ENCODE measurements at regions not wholly inside any gene's neighbourhood (a gene's known extent, or its start where the extent isn't known, plus 50 kb on each side); places are given as distances from the start of the nearest gene placed in this dataset.

- ATAC-seq (replicated peaks in 1 of 2) (no peak), DNase-seq (no peak)
- H3K27ac Mint-ChIP-seq, result no peak overlapping the region
- peaks cover 4 to 6% of the 10 kb centered on the region in 2 donors for H3K9me3 Mint-ChIP-seq
- H3K36me3 Mint-ChIP-seq (ENCODE audit: insufficient read depth in 2 of 2), result no peaks in the 10 kb centered on the region
- no peaks in the 10 kb centered on the region for H3K27me3 Mint-ChIP-seq (ENCODE audit: low read depth)
- no peaks in the 10 kb centered on the region for H3K4me1 Mint-ChIP-seq (ENCODE audit: low read depth)
- H3K4me3 Mint-ChIP-seq, result no peak overlapping the region
These were observed 698.5 kb downstream of the KCNA4 start for GRCh38 chr11:29318134-29318845.

GRCh38 chr11:29317694-29318093 lies 699.1 kb downstream of the KCNA4 start:
- no peaks in the 10 kb centered on the region for H3K4me1 Mint-ChIP-seq (ENCODE audit: low read depth)
- H3K27me3 Mint-ChIP-seq (ENCODE audit: low read depth), result no peaks in the 10 kb centered on the region
- no peak overlapping the region for H3K27ac Mint-ChIP-seq
- DNase-seq (no peak), ATAC-seq (replicated peaks in 1 of 2) (no peak)
- H3K9me3 Mint-ChIP-seq, result peaks cover 4 to 8% of the 10 kb centered on the region in 2 donors
- no peaks in the 10 kb centered on the region for H3K36me3 Mint-ChIP-seq (ENCODE audit: insufficient read depth in 2 of 2)
- H3K4me3 Mint-ChIP-seq, result no peak overlapping the region

DNA sequence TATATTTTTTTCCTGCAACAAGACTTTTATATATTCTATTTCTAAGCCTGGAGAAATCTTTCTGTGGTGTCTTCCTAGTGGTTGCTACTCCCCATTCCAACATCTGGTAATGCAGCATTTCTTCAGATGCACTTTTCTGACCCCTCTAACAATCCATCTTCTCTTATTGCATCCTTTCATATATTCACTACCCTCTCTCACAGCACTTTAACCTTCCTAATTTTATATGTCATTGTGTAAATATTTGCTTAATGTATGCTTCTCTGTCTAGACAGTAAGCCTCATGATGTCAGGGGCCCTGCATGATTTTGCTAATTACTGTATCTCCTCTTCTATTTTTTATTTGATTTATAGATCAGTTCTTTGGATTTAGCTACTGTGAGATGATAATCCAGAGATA lies 701.6 kb downstream of the KCNA4 start:
- Mint-ChIP-seq H3K27me3 (ENCODE audit: low read depth) (no peaks in the 10 kb centered on the region), H3K4me1 (ENCODE audit: low read depth) (no peaks in the 10 kb centered on the region), H3K36me3 (ENCODE audit: insufficient read depth in 2 of 2) (no peaks in the 10 kb centered on the region), H3K4me3 (no peak overlapping the region), H3K9me3 (peaks cover 4 to 14% of the 10 kb centered on the region in 2 donors), H3K27ac (no peak overlapping the region)
- DNase-seq, result no peak
- ATAC-seq (replicated peaks in 1 of 2), result no peak

DNA sequence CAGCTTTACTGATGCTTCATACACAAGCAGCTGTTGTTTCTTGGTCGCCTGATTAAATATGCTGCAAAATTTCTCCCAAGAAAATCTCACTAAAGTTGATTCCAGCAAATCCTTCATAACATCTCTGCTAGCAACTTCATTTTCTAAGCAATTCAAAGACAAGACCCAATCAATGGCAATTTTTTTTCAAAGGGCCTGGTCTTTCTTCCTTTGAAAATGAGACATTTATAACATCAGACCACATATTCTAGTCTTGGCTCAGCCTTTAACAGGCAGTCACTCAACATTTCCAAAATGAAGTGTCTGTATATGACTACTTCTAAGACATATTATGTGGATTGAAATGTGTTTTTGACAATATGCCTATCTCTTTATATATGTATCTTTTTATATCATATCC lies 702.6 kb downstream of the KCNA4 start:
- no peak for ATAC-seq (replicated peaks in 1 of 2)
- no peak overlapping the region for H3K27ac Mint-ChIP-seq
- H3K36me3 Mint-ChIP-seq (ENCODE audit: insufficient read depth in 2 of 2), result no peaks in the 10 kb centered on the region
- DNase-seq, result no peak
- H3K4me3 Mint-ChIP-seq, result no peak overlapping the region
- peaks cover 4 to 14% of the 10 kb centered on the region in 2 donors for H3K9me3 Mint-ChIP-seq
- H3K4me1 Mint-ChIP-seq (ENCODE audit: low read depth), result no peaks in the 10 kb centered on the region
- H3K27me3 Mint-ChIP-seq (ENCODE audit: low read depth), result no peaks in the 10 kb centered on the region

DNA sequence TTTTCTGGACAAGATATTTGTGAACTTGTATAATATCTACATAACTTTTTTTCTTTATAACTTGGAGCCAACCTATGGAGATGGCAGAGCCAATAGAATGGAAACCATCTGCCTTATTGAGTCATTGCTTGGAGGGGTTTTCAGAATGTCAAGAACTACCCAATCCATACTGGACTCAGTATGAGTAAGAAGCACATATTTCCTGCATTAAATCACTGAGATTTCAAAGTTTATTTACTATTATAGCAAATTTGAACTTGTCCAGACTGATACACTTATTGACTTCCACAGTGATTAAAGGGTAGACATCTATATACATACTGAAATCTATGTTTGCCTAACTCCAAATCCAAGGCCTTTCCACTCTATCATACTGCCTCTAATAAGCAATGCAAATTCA lies 704.0 kb downstream of the KCNA4 start:
- H3K27me3 Mint-ChIP-seq (ENCODE audit: low read depth), result no peaks in the 10 kb centered on the region
- no peak for ATAC-seq (replicated peaks in 1 of 2)
- H3K9me3 Mint-ChIP-seq, result peaks cover 4 to 14% of the 10 kb centered on the region in 2 donors
- no peak overlapping the region for H3K4me3 Mint-ChIP-seq
- H3K27ac Mint-ChIP-seq, result no peak overlapping the region
- no peaks in the 10 kb centered on the region for H3K4me1 Mint-ChIP-seq (ENCODE audit: low read depth)
- H3K36me3 Mint-ChIP-seq (ENCODE audit: insufficient read depth in 2 of 2), result no peaks in the 10 kb centered on the region
- DNase-seq, result no peak

DNA sequence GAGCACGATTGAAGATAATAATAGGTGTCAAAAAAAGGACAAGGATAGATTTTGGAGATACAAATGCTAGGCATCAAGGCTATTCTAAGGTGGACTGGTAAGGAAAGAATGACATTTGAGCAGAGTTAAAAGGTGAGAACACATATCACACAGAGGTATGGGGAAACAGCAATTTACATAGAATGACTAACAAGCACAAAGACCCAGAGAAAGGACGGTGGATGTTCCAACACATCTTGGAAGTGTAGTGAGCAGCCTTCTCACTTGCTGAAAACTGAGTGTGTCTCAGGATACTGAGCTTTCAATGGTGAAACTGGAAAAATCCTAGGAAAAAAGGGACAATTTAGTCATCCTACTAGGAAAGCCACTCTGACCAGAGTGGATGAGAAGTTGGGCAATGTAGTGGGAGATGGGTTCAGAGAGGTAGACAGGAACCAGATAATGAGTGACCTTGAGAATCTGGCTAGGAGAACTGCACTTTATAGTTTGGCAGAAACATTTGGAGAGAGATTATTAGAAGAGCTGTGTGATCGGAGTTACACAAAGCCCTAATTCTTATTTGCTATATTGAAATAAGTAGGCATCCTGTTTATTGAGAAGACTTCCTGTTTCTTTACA lies 706.0 kb downstream of the KCNA4 start:
- no peak overlapping the region for H3K27ac Mint-ChIP-seq
- H3K36me3 Mint-ChIP-seq (ENCODE audit: insufficient read depth in 2 of 2), result peaks cover 0 to 2% of the 10 kb centered on the region in 2 donors
- H3K4me1 Mint-ChIP-seq (ENCODE audit: low read depth), result no peaks in the 10 kb centered on the region
- H3K9me3 Mint-ChIP-seq, result peaks cover 4 to 15% of the 10 kb centered on the region in 2 donors
- no peak overlapping the region for H3K4me3 Mint-ChIP-seq
- DNase-seq, result no peak
- no peaks in the 10 kb centered on the region for H3K27me3 Mint-ChIP-seq (ENCODE audit: low read depth)
- no peak for ATAC-seq (replicated peaks in 1 of 2)

DNA sequence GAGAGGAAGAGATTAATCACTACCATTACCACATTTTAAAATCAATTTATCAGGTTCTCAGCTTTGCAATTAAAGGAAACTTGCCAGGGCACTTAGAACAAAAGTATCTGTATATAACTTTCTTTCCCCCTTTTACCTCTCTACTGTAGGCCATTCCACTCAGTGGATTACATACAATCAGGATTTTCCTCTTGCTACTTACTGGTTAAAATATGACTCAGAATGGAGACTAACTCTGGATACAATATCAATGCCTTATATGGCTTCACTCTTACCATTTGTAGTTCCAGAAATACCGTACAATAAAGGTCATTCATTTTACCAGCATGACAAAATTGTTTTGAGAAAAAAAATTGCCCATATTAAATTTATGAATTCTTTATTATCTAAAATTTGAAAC lies 706.8 kb downstream of the KCNA4 start:
- peaks cover 0 to 2% of the 10 kb centered on the region in 2 donors for H3K36me3 Mint-ChIP-seq (ENCODE audit: insufficient read depth in 2 of 2)
- no peaks in the 10 kb centered on the region for H3K27me3 Mint-ChIP-seq (ENCODE audit: low read depth)
- H3K27ac Mint-ChIP-seq, result no peak overlapping the region
- H3K4me1 Mint-ChIP-seq (ENCODE audit: low read depth), result no peaks in the 10 kb centered on the region
- ATAC-seq (replicated peaks in 1 of 2) (no peak), DNase-seq (no peak)
- H3K9me3 Mint-ChIP-seq, result peaks cover 4 to 13% of the 10 kb centered on the region in 2 donors
- no peak overlapping the region for H3K4me3 Mint-ChIP-seq

GRCh38 chr11:29306527-29306926 lies 710.3 kb downstream of the KCNA4 start:
- Mint-ChIP-seq H3K4me3 (no peak overlapping the region), H3K27ac (no peak overlapping the region), H3K36me3 (ENCODE audit: insufficient read depth in 2 of 2) (peaks cover 0 to 2% of the 10 kb centered on the region in 2 donors), H3K9me3 (peaks cover 6 to 14% of the 10 kb centered on the region in 2 donors), H3K27me3 (ENCODE audit: low read depth) (no peaks in the 10 kb centered on the region), H3K4me1 (ENCODE audit: low read depth) (no peaks in the 10 kb centered on the region)
- ATAC-seq (replicated peaks in 1 of 2) (no peak), DNase-seq (no peak)

GRCh38 chr11:29305456-29306232 lies 711.2 kb downstream of the KCNA4 start:
- Mint-ChIP-seq H3K27ac (no peak overlapping the region), H3K4me3 (no peak overlapping the region), H3K36me3 (ENCODE audit: insufficient read depth in 2 of 2) (peaks cover 0 to 2% of the 10 kb centered on the region in 2 donors), H3K27me3 (ENCODE audit: low read depth) (no peaks in the 10 kb centered on the region), H3K4me1 (ENCODE audit: low read depth) (no peaks in the 10 kb centered on the region), H3K9me3 (peaks cover 5 to 13% of the 10 kb centered on the region in 2 donors)
- DNase-seq (no peak), ATAC-seq (replicated peaks in 1 of 2) (no peak)

DNA sequence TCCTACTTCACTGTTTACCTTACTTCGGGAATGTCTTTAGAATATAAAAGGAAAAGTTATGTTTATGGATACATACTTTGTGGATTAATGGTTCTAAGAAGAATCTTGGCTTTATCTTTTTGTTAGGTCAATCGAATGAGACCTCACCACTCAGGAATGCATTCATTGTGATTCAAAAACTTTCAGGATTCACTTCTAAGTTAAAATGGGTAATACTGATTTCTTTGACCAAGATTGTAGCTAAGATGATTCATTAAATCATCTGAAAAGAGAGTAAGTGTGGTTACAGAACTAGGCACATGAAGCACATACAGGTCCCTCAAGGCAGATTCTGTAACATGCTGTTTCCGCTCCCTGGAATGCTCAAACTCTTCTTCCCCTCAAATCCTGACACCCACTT lies 716.4 kb downstream of the KCNA4 start:
- no peaks in the 10 kb centered on the region for H3K36me3 Mint-ChIP-seq (ENCODE audit: insufficient read depth in 2 of 2)
- no peak overlapping the region for H3K27ac Mint-ChIP-seq
- no peaks in the 10 kb centered on the region for H3K27me3 Mint-ChIP-seq (ENCODE audit: low read depth)
- no peaks in the 10 kb centered on the region for H3K4me1 Mint-ChIP-seq (ENCODE audit: low read depth)
- no peak overlapping the region for H3K4me3 Mint-ChIP-seq
- peaks cover 6 to 10% of the 10 kb centered on the region in 2 donors for H3K9me3 Mint-ChIP-seq
- no peak for ATAC-seq (replicated peaks in 1 of 2)
- no peak for DNase-seq

GRCh38 chr11:29296680-29297079 lies 720.1 kb downstream of the KCNA4 start:
- DNase-seq, result no peak
- Mint-ChIP-seq H3K27ac (no peak overlapping the region), H3K4me1 (ENCODE audit: low read depth) (no peaks in the 10 kb centered on the region), H3K36me3 (ENCODE audit: insufficient read depth in 2 of 2) (no peaks in the 10 kb centered on the region), H3K27me3 (ENCODE audit: low read depth) (no peaks in the 10 kb centered on the region), H3K9me3 (peaks cover 5 to 8% of the 10 kb centered on the region in 2 donors), H3K4me3 (no peak overlapping the region)
- no peak for ATAC-seq (replicated peaks in 1 of 2)

DNA sequence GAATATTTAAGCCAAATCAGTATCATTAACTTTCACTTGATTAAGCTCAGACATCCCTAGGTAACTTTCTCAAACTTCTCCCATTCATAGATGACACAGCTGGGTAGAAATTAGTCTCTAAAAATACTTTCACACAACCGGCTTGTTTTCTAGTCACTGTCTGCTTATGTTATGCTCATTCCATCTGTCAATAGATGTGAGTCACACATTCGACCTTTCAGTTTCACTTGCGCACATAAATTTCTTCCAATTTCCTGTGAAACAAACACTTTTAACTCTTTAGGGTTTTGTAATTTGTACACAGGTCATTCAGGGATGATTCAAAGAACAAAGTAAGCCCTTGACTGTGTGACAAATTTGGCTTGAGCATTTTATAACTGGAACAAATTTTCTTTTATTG lies 723.0 kb downstream of the KCNA4 start:
- Mint-ChIP-seq H3K9me3 (peaks cover 1 to 6% of the 10 kb centered on the region in 2 donors), H3K4me3 (no peak overlapping the region), H3K27me3 (ENCODE audit: low read depth) (no peaks in the 10 kb centered on the region), H3K4me1 (ENCODE audit: low read depth) (no peaks in the 10 kb centered on the region), H3K27ac (no peak overlapping the region), H3K36me3 (ENCODE audit: insufficient read depth in 2 of 2) (no peaks in the 10 kb centered on the region)
- ATAC-seq (replicated peaks in 1 of 2) (no peak), DNase-seq (no peak)

- Mint-ChIP-seq H3K4me3 (no peak overlapping the region), H3K4me1 (ENCODE audit: low read depth) (no peaks in the 10 kb centered on the region), H3K36me3 (ENCODE audit: insufficient read depth in 2 of 2) (no peaks in the 10 kb centered on the region), H3K27me3 (ENCODE audit: low read depth) (no peaks in the 10 kb centered on the region), H3K9me3 (peaks cover 11 to 13% of the 10 kb centered on the region in 2 donors), H3K27ac (no peak overlapping the region)
- DNase-seq (no peak), ATAC-seq (replicated peaks in 1 of 2) (no peak)
These were observed 734.7 kb downstream of the KCNA4 start for GRCh38 chr11:29282088-29282487.
